Caco-2 (cell line): ENCODE measurements at regions not wholly inside any gene's neighbourhood (a gene's known extent, or its start where the extent isn't known, plus 50 kb on each side); places are given as distances from the start of the nearest gene placed in this dataset.

Source experiments
- BruUV-seq: library from RNA; stranded (reverse); fragments of 400-500 nt; replicated peaks from 2 replicates; lab custom pipeline; 2021; lab: Mats Ljungman, UMichigan
- CTCF ChIA-PET: fragments of 300-600 bp; sonication (Branson Sonifier 250); formaldehyde crosslinking; loops from one replicate; lab custom pipeline; 2022; ENCODE audit warnings: antibody characterized with exemption; lab: Charles Lee
- POLR2A ChIA-PET: fragments of 300-600 bp; sonication (Branson Sonifier 250); formaldehyde crosslinking; loops from one replicate; lab custom pipeline; 2022; ENCODE audit warnings: antibody characterized with exemption; lab: Charles Lee
- DNase-seq, 2 experiments: peaks; one replicate each; pipeline versions ENCODE4 v3.0.0 to v3.0.0-alpha.2; 2020 to 2022
- H3K27me3 ChIP-seq: replicated peaks from 2 replicates; pipeline ENCODE4 v1.6.0; 2011; ENCODE audit warnings: low read length; ENCODE audit not compliant: control insufficient read depth, insufficient read depth
- H3K36me3 ChIP-seq: 2 replicates; pipeline ENCODE4 v1.5.1; 2011; ENCODE audit warnings: low read length; ENCODE audit not compliant: control insufficient read depth, insufficient read depth
- H3K4me1 ChIP-seq: fragments of 250-450 bp; sonication (Bioruptor Pico); 2 replicates; pipeline ENCODE4 v1.5.1; 2020; ENCODE audit warnings: mild to moderate bottlenecking
- H3K4me3 ChIP-seq: 2 replicates; pipeline ENCODE4 v1.5.1; 2011; ENCODE audit warnings: low read depth, mild to moderate bottlenecking, control low read depth, low read length
- H3K9me3 ChIP-seq: fragments of 250-450 bp; sonication (Bioruptor Pico); 2 replicates; pipeline ENCODE4 v1.5.1; 2020; ENCODE audit warnings: mild to moderate bottlenecking, moderate library complexity
- H3K27ac Mint-ChIP-seq: one replicate; pipeline ENCODE4 v1.8.0; 2022; ENCODE audit warnings: mixed read lengths; ENCODE audit not compliant: unreplicated experiment
- H3K27me3 Mint-ChIP-seq: one replicate; pipeline ENCODE4 v1.8.0; 2022; ENCODE audit warnings: mixed read lengths; ENCODE audit not compliant: insufficient read depth, unreplicated experiment
- H3K36me3 Mint-ChIP-seq: one replicate; pipeline ENCODE4 v1.8.0; 2022; ENCODE audit warnings: mild to moderate bottlenecking, mixed read lengths; ENCODE audit not compliant: insufficient read depth, unreplicated experiment
- H3K4me1 Mint-ChIP-seq: one replicate; pipeline ENCODE4 v1.8.0; 2022; ENCODE audit warnings: low read depth, mixed read lengths; ENCODE audit not compliant: unreplicated experiment
- H3K4me3 Mint-ChIP-seq: one replicate; pipeline ENCODE4 v1.8.0; 2022; ENCODE audit warnings: mild to moderate bottlenecking, moderate library complexity, mixed read lengths; ENCODE audit not compliant: unreplicated experiment
- H3K9me3 Mint-ChIP-seq: one replicate; pipeline ENCODE4 v1.8.0; 2022; ENCODE audit warnings: mixed read lengths; ENCODE audit not compliant: unreplicated experiment
- CTCF ChIP-seq, 2 experiments: fragments of 200-600 bp in 1 of 2; IDR thresholded peaks; 1 replicate in 1 of 2; 2 replicates in 1 of 2; pipeline versions ENCODE4 v1.5.1 to v1.8.0; 2011 to 2022; ENCODE audit warnings: antibody characterized with exemption in 1 of 2, control low read depth in 1 of 2, inconsistent platforms in 1 of 2, low read depth in 1 of 2, low read length in 1 of 2, mild to moderate bottlenecking in 1 of 2, moderate library complexity in 1 of 2; ENCODE audit not compliant: insufficient read depth in 1 of 2, severe bottlenecking in 1 of 2, unreplicated experiment in 1 of 2
- intact Hi-C: fragments of 100-400 bp; cut with micrococcal nuclease; formaldehyde crosslinking; loops from one replicate; pipeline ENCODE4 v1.10.0; 2022; ENCODE audit not compliant: unreplicated experiment

DNA sequence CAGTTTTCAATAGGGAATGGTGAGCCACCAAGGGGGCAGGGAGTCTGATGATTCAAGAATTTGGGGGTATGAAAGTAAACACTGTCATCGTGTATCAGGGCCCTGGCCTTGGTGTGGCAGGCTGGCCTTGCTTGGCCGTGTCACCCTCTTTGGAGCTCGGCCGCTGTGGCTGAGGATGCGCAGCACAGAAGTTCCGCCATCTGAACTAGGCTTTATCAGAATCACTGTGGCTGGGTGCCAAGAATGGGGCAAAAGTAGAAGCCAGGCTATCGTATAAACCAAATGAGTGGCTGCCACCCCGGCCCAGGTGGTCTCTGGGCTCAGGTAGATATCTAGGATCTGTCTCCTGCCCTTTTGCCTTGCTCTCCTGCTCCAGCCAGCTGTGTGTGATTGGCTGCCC lies 137.4 kb downstream of the PAPOLA start:
- no peak overlapping the region for H3K4me3 ChIP-seq
- H3K9me3 ChIP-seq, result no peaks in the 10 kb centered on the region
- Mint-ChIP-seq H3K4me3 (no peak overlapping the region), H3K4me1 (no peaks in the 10 kb centered on the region), H3K36me3 (peaks cover 6% of the 10 kb centered on the region), H3K27ac (no peak overlapping the region), H3K27me3 (peaks cover 19% of the 10 kb centered on the region), H3K9me3 (no peaks in the 10 kb centered on the region)
- no peak for TF ChIP-seq CTCF (IDR thresholded peaks at IDR 0.05; ENCODE audit: insufficient read depth in 1 of 2, low read depth in 1 of 2, low read length in 1 of 2, severe bottlenecking in 1 of 2, unreplicated experiment in 1 of 2)
- no TSS peak for BruUV-seq
- ChIA-PET CTCF (no interaction called here), POLR2A (no interaction called here)
- H3K27me3 ChIP-seq, result no peaks in the 10 kb centered on the region
- no peak for DNase-seq
- no peaks in the 10 kb centered on the region for H3K36me3 ChIP-seq
- intact Hi-C loops, result no loop called here
- H3K4me1 ChIP-seq, result no peaks in the 10 kb centered on the region

DNA sequence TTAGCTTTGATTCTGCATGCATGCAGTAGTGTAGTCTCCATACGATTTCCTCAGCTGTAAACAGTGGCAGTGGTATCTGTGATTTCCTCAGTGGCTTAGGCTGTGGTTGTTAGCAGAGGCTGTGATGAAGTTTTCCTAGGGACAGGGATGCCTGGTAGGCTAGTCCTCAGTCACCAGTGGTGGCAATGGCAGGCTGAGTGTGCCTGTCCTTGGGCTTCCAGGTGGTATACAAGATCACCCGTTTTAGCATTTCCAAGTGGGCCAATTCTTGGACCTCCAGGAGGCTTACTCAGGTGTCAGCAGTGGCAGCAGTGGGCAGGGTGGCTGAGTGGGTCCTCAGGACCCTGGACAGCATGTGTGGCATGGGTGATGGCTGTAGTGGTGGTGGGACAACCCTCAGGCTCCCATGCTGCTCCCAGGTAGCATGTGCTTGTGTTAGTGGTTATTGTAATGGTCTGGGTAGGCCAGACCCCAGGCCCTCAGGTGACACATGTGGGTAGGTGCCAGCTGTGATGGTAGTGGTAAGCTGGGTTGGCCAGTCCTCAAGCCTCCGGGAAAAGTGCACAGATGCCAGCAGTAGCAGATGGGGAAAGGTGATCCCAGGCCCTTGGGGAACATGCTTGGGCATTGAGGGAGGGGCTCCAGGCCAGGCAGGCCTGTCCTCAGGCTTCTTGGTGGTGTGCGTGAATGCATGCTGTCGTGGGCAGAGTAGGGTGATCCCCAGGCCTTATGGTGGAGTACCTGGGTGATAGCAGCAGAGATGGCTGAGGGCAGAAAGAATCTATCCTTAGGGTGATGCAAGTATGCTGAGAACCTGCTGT lies 146.5 kb downstream of the PAPOLA start:
- H3K27me3 ChIP-seq, result no peaks in the 10 kb centered on the region
- H3K27me3 Mint-ChIP-seq, result peaks cover 18% of the 10 kb centered on the region
- no peaks in the 10 kb centered on the region for H3K4me1 ChIP-seq
- no peak overlapping the region for H3K4me3 ChIP-seq
- BruUV-seq, result no TSS peak
- no peak for TF ChIP-seq CTCF (IDR thresholded peaks at IDR 0.05; ENCODE audit: insufficient read depth in 1 of 2, low read depth in 1 of 2, low read length in 1 of 2, severe bottlenecking in 1 of 2, unreplicated experiment in 1 of 2)
- no peaks in the 10 kb centered on the region for H3K9me3 Mint-ChIP-seq
- H3K36me3 Mint-ChIP-seq, result peaks cover 1% of the 10 kb centered on the region
- no peak overlapping the region for H3K4me3 Mint-ChIP-seq
- ChIA-PET CTCF (no interaction called here), POLR2A (no interaction called here)
- intact Hi-C loops, result no loop called here
- H3K27ac Mint-ChIP-seq, result no peak overlapping the region
- H3K9me3 ChIP-seq, result no peaks in the 10 kb centered on the region
- H3K4me1 Mint-ChIP-seq, result no peaks in the 10 kb centered on the region
- no peaks in the 10 kb centered on the region for H3K36me3 ChIP-seq
- DNase-seq, result no peak

- Mint-ChIP-seq H3K27me3 (peaks cover 18% of the 10 kb centered on the region), H3K4me3 (no peak overlapping the region), H3K9me3 (no peaks in the 10 kb centered on the region), H3K27ac (no peak overlapping the region), H3K4me1 (no peaks in the 10 kb centered on the region), H3K36me3 (no peaks in the 10 kb centered on the region)
- ChIA-PET CTCF (no interaction called here), POLR2A (no interaction called here)
- intact Hi-C loops, result no loop called here
- H3K27me3 ChIP-seq, result no peaks in the 10 kb centered on the region
- H3K9me3 ChIP-seq, result no peaks in the 10 kb centered on the region
- DNase-seq, result no peak
- H3K36me3 ChIP-seq, result no peaks in the 10 kb centered on the region
- TF ChIP-seq CTCF (IDR thresholded peaks at IDR 0.05; ENCODE audit: insufficient read depth in 1 of 2, low read depth in 1 of 2, low read length in 1 of 2, severe bottlenecking in 1 of 2, unreplicated experiment in 1 of 2), result no peak
- no peaks in the 10 kb centered on the region for H3K4me1 ChIP-seq
- no peak overlapping the region for H3K4me3 ChIP-seq
- no TSS peak for BruUV-seq
Measured at GRCh38 chr14:96649327-96649601, 147.1 kb downstream of the PAPOLA start.
